HG03159 (cell line): ENCODE measurements at regions not wholly inside any gene's neighbourhood (a gene's known extent, or its start where the extent isn't known, plus 50 kb on each side); places are given as distances from the start of the nearest gene placed in this dataset.

Experiments used
- ATAC-seq: cut with Tn5 transposase; IDR thresholded peaks from one replicate; pipeline ENCODE4 v1.9.1; 2021; ENCODE audit warnings: mild to moderate bottlenecking, moderate library complexity; ENCODE audit not compliant: unreplicated experiment

- peak; percentile 64 for ATAC-seq
These were observed 195.6 kb upstream of the PWP1 start for GRCh38 chr12:107490010-107490409.

DNA sequence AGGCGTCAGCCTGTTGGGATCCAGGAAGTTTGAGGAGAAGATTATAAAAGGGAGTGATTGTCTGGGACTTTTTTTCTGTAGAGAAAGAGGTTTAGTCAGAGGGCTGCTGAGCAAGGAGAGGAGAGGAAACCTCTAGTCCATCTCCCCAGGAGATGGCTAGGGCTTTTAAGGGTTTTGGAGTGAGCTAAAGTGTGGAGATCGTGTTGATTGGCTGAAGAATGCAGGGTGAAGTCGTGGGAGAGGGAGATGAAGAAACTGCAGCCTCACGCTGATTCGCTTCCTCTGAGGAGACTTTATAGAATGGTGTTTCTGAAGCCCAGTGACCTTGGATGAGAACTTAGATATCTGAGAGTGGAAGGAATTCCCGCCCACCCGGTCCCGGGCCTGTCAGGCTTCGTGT is 193.7 kb upstream of the PWP1 start:
- no peak for ATAC-seq

GRCh38 chr12:107492393-107493134 is 193.0 kb upstream of the PWP1 start:
- ATAC-seq: no peak

DNA sequence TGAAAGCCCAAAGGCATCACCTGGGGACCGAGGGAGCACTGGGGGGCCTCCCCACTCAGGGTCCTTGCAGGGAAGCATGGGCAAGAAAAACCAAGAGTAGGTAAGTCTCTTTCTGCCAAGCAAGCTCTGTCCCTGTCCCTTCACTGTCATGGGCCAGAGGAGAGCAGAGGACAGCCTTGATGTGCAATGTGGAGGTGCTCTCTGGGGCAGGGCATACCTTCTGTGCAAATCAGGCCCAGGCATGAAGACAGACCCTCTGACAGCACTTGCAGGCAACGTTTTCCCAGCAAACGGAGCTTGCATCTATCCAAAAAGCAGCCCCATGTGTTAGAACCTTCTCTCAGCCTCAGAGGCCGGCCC is 192.5 kb upstream of the PWP1 start:
- ATAC-seq: no peak

GRCh38 chr12:107493666-107494065 is 191.9 kb upstream of the PWP1 start:
- ATAC-seq: no peak

DNA sequence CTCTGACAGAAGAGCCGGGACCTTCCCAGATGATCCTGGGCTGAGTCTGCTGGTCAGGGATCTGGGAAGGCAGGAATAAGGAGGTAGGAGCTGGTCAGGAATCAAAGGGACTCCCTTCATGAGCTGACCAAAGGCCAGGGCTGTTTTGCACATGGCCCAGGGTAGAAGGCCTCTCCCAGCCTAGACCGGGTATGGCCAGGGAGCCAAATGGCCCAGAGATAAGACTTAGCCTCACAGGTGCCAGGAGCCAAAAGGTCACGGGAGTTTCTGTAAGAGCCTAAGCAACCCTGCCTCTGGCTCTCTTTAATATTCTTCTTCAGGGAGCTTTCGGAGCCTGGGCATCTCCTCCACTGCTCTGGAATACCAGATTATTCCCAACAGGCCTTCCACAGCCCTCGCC is 191.3 kb upstream of the PWP1 start:
- no peak for ATAC-seq

DNA sequence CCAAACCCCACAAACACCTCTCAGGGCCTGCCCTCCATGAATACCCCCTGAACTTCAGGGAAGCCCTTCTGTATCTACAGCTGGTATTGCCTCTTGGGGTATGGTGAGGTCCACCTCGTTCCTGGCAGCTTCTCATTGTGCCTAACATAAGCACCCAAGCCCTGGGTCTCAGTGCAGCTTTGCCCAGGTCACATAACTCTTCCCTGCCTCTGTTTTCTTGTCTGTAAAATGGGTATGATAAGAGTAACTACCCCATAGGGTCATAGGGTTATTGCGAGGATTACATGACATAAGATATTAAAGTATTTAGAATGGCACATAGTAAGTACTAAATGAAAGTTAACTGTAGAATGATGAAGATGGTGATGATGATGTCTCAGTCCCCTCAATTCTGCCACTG is 190.0 kb upstream of the PWP1 start:
- no peak for ATAC-seq

DNA sequence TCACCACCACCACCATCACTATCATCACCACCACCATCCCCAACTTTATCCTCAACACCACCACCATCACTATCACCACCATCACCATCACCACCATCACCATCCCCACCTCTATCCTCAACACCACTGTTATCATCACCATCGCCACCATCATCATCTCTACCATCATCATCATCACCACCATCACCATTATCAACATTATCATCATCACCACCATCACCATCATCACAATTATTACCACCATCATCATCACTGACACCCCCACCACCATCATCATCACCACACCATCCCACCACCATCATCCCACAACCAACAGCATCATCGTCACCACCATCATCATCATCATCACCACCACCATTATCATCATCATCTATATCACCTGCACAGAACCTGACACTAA is 188.4 kb upstream of the PWP1 start:
- ATAC-seq: no peak

DNA sequence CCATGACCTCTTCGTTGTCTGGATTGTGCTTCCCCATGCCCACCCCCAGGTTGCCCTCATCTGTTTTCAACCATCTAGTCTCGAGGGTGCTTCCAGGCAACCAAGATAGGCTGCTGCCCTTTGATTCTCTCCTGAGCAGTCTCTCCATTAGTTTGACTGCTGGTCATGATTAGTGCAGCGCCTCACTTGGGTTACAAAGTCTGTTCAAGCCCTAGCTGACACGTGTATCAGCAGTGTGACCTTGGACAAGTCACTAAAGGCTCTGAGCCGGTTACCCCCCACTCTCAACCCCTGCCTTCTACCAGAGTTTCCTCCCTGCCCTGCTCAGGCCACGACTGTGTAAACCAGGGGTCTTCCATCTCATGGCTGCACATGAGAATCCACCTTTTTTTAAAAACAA is 185.3 kb upstream of the PWP1 start:
- ATAC-seq: no peak

DNA sequence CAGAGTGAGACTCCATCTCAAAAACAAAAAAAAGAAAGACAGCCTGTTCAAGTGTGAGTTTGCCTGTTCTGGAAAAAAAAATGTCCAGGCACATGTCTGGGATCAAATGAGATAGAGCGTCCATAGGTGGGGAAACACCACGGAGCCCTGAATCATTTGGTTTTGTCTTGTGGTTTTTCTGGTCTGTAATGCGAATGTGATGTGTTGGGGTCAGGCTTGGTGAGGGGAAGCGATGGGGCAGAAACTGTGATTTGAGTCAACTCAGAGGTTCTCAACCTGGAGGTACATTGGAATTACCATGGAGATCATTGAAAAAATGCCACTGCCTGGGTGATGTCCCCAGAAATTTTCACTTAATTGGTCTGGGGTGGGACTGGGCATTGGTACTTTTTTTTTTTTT is 183.9 kb upstream of the PWP1 start:
- ATAC-seq: no peak

DNA sequence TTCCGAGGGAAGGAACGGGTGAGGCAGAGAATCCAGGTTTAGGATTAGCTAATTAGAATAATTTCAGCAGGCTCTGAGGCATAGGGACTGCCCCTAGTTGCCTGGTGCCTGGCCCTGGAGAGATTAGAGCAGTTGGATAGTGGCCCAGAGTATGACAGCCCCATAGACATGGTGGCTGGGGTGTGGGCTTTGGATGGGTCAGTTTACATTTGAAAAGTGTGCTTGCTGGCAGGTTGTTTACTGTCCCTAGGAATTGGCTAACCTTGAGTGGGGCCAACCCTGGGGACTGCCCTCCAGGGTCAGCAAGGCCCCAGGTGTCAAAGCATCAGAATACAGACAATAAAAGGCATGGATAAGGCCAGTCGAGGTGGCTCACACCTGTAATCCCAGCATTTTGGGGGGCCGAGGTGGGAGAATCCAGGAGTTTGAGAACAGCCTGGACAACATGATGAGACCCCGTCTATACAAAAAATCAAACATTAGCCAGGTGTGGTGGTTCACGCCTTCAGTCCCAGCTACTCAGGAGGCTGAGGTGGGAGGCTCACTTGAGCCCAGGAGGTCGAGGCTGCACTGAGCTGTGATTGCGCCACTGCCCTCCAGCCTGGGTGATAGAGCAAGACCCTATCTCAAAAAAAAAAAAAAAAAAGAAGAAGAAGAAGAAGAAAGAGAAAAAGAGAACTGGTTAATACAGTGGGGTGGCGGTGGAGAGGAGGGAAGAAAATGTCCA is 182.3 kb upstream of the PWP1 start:
- ATAC-seq: no peak

- no peak for ATAC-seq
These were observed 181.4 kb upstream of the PWP1 start for GRCh38 chr12:107503887-107504885.

DNA sequence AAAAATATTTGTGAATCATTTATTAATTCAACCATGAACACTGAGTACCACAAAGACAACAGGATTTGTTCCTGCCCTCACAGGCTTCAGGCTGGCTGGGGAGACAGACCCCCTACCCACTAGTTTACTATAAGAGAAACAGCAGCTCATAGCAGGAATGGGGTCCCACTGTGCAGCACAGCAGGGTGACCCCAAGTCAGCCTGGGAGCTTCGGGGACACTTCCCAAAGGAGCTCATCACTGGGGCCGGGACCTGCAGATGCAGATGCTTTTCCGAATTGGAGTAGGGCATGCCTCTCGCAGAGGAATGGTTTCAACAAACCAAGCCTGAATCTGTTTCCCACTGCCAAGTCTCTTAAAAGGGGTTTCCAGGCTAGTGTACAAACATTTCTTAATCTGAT is 176.2 kb upstream of the PWP1 start:
- no peak for ATAC-seq

DNA sequence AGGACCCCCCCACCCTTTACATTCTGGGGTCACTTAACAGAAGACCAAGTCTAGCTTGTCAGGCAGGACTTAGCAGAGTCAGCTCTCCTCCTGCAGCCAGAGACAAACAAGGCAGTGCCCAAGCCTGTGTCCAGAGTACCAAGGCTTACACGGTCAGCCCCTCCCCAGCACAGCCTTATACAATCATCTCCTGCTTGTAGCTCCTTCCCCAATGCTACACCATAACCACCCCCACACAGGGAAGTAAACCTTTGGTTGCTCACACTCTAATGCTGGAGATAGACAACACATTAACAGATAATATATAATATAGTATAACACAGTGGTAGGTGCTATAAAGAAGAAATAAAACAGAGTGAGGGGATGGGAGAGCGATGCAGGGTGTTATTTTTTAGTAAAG is 175.4 kb upstream of the PWP1 start:
- no peak for ATAC-seq

DNA sequence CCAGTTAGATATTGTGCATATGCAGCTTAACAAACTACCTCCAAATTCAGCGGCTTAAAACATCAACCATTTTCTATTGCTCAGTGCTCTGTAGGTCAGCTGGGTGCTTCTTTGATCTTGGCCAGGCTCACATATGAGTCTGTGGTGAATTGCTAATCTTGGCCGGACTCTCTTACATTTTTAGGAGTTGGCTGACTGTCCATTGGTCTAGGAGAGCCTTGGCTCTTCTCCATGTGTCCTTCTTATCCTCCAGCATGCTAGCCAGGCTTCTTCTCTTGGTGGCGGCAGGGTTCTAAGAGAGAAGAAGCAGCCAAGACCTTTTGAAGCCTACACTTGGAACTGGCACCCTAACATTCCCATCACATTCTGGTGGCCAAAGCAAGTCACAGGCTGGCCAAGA is 174.3 kb upstream of the PWP1 start:
- no peak for ATAC-seq

- ATAC-seq: no peak
These were observed 173.2 kb upstream of the PWP1 start for GRCh38 chr12:107512391-107512790.

GRCh38 chr12:107513184-107513583 is 172.4 kb upstream of the PWP1 start:
- ATAC-seq: no peak

GRCh38 chr12:107513636-107514400 is 171.8 kb upstream of the PWP1 start:
- no peak for ATAC-seq

- no peak for ATAC-seq
These were observed 170.6 kb upstream of the PWP1 start for GRCh38 chr12:107514887-107515445.

DNA sequence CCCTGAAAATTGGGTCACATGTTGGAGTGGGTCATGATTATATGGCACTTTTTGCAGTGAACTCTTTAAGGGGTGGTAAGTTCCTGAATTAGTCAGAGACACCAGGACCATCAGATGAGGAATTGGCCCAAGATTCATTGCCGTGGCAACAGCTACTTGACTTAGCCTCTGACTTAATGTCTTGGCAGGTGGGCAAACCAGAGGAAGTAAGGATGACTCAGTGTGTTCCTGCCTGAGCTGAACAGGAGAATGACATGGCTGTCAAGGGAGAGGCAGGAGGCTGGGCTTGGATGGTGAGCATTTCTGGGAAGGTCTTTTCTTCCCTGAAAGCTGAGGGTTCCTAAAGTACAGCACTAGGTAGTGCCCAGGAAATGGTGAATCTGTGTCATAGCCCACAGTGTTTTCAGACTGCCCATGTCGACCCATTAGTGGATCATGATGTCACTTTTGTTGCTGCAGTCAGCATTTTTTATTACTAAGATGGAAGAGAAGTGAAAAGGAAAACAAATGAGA is 170.1 kb upstream of the PWP1 start:
- no peak for ATAC-seq
